ENCODE measurements at regions not wholly inside any gene's neighbourhood (a gene's known extent, or its start where the extent isn't known, plus 50 kb on each side); places are given as distances from the start of the nearest gene placed in this dataset.

DNA sequence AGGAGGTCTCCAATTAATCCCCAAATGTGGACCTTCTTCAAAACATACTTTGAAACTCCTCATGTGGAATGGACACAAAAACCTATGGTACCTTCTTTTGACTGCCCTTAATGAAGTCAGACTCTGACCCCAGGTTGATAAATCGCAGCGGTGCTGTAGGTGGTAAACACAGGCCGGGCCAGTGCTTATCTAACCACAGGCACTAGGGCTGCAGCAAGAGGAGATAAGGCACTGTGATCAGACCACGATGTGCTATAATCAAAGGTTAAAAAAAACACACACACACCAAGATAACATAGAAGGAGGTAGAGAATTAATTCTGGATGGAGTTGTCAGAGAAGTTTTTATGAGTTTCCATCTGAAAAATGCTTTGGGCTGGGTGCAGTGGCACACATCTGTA, 52.3 kb upstream of the SIPA1L2 start:
- TF ChIP-seq SPI1 (IDR thresholded peaks at IDR 0.05; ENCODE audit: borderline replicate concordance, low read depth) = no peak
- TF ChIP-seq, protein P1, sequence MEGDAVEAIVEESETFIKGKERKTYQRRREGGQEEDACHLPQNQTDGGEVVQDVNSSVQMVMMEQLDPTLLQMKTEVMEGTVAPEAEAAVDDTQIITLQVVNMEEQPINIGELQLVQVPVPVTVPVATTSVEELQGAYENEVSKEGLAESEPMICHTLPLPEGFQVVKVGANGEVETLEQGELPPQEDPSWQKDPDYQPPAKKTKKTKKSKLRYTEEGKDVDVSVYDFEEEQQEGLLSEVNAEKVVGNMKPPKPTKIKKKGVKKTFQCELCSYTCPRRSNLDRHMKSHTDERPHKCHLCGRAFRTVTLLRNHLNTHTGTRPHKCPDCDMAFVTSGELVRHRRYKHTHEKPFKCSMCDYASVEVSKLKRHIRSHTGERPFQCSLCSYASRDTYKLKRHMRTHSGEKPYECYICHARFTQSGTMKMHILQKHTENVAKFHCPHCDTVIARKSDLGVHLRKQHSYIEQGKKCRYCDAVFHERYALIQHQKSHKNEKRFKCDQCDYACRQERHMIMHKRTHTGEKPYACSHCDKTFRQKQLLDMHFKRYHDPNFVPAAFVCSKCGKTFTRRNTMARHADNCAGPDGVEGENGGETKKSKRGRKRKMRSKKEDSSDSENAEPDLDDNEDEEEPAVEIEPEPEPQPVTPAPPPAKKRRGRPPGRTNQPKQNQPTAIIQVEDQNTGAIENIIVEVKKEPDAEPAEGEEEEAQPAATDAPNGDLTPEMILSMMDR (IDR thresholded peaks at IDR 0.05; ENCODE audit: insufficient read depth, low read length) = no peak
- no peak for TF ChIP-seq GABPA (IDR thresholded peaks at IDR 0.05; ENCODE audit: low read depth)
- no peak for DNase-seq (ENCODE audit: low read depth in 1 of 2, low spot score in 1 of 2)
- Histone ChIP-seq H3K27ac (replicated peaks) (no peak overlapping the region), H3K4me3 (replicated peaks; ENCODE audit: insufficient read depth, low read length) (no peak overlapping the region), H3K27me3 (ENCODE audit: insufficient read depth, poor library complexity, severe bottlenecking) (no peaks in the 10 kb centered on the region)

DNA sequence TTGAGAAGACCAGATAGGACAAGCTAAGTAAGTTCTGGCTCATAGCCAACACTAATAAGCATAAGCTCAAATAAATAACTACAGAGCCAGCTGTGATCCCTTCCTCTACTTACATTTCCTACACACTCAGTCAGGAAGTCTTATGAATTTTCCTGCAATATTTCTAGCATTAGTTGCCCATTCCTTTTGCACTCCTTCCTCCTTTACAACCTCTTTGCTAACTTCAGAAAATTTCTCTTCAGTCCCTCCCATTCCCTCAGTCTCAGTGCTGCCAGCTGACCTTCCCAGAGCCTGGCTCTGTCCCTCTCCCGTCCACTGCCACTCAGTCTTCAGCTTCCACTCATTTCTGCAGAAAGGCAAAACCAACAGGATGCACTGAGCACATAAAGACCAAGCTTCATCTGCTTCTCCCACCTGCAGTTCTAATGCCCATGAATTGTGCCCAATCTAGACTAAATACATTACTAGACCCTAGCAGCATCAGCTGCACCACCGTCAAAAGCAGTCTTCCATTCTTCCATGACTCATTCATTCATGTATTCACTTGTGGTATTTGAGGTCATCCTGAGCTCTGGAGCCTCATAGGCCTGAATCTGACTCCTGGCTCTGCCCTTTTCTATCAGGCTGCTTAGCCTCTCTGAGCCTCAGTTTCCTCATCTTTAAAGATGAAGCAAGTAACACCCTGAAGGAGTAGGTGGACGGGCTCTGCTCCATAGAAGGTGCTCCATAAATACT, 54.6 kb upstream of the SIPA1L2 start:
- Histone ChIP-seq H3K27ac (replicated peaks) (no peak overlapping the region), H3K4me3 (replicated peaks; ENCODE audit: insufficient read depth, low read length) (no peak overlapping the region), H3K27me3 (ENCODE audit: insufficient read depth, poor library complexity, severe bottlenecking) (no peaks in the 10 kb centered on the region)
- no peak for DNase-seq (ENCODE audit: low read depth in 1 of 2, low spot score in 1 of 2)
- no peak for TF ChIP-seq SPI1 (IDR thresholded peaks at IDR 0.05; ENCODE audit: borderline replicate concordance, low read depth)
- TF ChIP-seq, protein P2, sequence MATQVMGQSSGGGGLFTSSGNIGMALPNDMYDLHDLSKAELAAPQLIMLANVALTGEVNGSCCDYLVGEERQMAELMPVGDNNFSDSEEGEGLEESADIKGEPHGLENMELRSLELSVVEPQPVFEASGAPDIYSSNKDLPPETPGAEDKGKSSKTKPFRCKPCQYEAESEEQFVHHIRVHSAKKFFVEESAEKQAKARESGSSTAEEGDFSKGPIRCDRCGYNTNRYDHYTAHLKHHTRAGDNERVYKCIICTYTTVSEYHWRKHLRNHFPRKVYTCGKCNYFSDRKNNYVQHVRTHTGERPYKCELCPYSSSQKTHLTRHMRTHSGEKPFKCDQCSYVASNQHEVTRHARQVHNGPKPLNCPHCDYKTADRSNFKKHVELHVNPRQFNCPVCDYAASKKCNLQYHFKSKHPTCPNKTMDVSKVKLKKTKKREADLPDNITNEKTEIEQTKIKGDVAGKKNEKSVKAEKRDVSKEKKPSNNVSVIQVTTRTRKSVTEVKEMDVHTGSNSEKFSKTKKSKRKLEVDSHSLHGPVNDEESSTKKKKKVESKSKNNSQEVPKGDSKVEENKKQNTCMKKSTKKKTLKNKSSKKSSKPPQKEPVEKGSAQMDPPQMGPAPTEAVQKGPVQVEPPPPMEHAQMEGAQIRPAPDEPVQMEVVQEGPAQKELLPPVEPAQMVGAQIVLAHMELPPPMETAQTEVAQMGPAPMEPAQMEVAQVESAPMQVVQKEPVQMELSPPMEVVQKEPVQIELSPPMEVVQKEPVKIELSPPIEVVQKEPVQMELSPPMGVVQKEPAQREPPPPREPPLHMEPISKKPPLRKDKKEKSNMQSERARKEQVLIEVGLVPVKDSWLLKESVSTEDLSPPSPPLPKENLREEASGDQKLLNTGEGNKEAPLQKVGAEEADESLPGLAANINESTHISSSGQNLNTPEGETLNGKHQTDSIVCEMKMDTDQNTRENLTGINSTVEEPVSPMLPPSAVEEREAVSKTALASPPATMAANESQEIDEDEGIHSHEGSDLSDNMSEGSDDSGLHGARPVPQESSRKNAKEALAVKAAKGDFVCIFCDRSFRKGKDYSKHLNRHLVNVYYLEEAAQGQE (IDR thresholded peaks at IDR 0.05; ENCODE audit: insufficient replicate concordance, low read depth) = no peak
- no peak for TF ChIP-seq POLR2AphosphoS5 (IDR thresholded peaks at IDR 0.05; ENCODE audit: low read depth)
- no peak for TF ChIP-seq GABPA (IDR thresholded peaks at IDR 0.05; ENCODE audit: low read depth)
- TF ChIP-seq, protein P1 (IDR thresholded peaks at IDR 0.05; ENCODE audit: insufficient read depth, low read length) = no peak

GRCh38 chr1:232686346-232686745, 56.4 kb upstream of the SIPA1L2 start:
- Histone ChIP-seq H3K27ac (replicated peaks) (no peak overlapping the region), H3K4me3 (replicated peaks; ENCODE audit: insufficient read depth, low read length) (no peak overlapping the region), H3K27me3 (ENCODE audit: insufficient read depth, poor library complexity, severe bottlenecking) (no peaks in the 10 kb centered on the region)
- DNase-seq (ENCODE audit: low read depth in 1 of 2, low spot score in 1 of 2) = no peak
- TF ChIP-seq POLR2AphosphoS5 (IDR thresholded peaks at IDR 0.05; ENCODE audit: low read depth) (no peak), GABPA (IDR thresholded peaks at IDR 0.05; ENCODE audit: low read depth) (no peak)
- TF ChIP-seq, protein P1 (IDR thresholded peaks at IDR 0.05; ENCODE audit: insufficient read depth, low read length) = no peak

DNA sequence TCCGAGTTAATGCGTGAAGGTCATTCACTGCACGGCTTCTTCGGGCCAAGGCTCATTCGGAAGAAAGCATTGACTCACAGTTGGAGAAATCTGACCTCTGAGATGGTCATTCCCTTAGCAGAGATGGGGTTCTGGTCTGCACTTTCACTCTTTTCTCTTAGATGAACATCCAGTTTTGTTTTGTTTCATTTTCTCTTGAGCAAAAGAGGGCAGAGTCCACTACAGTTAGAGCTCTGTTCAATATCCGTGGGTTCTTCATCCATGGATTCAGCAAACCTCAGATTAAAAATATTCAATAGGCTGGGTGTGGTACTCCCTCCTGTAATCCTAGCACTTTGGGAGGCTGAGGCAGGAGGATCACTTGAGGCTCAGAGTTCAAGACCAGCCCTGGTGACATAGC, 57.4 kb upstream of the SIPA1L2 start:
- no peak for TF ChIP-seq SPI1 (IDR thresholded peaks at IDR 0.05; ENCODE audit: borderline replicate concordance, low read depth)
- TF ChIP-seq, protein P1 (IDR thresholded peaks at IDR 0.05; ENCODE audit: insufficient read depth, low read length) = no peak
- no peak for TF ChIP-seq POLR2AphosphoS5 (IDR thresholded peaks at IDR 0.05; ENCODE audit: low read depth)
- TF ChIP-seq, protein P2 (IDR thresholded peaks at IDR 0.05; ENCODE audit: insufficient replicate concordance, low read depth) = no peak
- TF ChIP-seq GABPA (IDR thresholded peaks at IDR 0.05; ENCODE audit: low read depth) = no peak
- Histone ChIP-seq H3K27ac (replicated peaks) (no peak overlapping the region), H3K4me3 (replicated peaks; ENCODE audit: insufficient read depth, low read length) (no peak overlapping the region), H3K27me3 (ENCODE audit: insufficient read depth, poor library complexity, severe bottlenecking) (no peaks in the 10 kb centered on the region)
- no peak for DNase-seq (ENCODE audit: low read depth in 1 of 2, low spot score in 1 of 2)

Measured in HL-60 (cell line).